K562 (cell line): ENCODE measurements at regions not wholly inside any gene's neighbourhood (a gene's known extent, or its start where the extent isn't known, plus 50 kb on each side); places are given as distances from the start of the nearest gene placed in this dataset.
A peak's percentile ranks its signal among the peaks of the same experiment; 100 is the strongest.

Experiments
- ATAC-seq: fragments of 200-7000 bp; cut with Tn5 transposase; 3 replicates; pipeline ENCODE4 v1.9.1; 2020; ENCODE audit warnings: moderate library complexity
- BruUV-seq: library from RNA; stranded (reverse); fragments of 400-500 nt; replicated peaks from 2 replicates; lab custom pipeline; 2021; lab: Mats Ljungman, UMichigan
- CTCF ChIA-PET: fragments of 300-600 bp; formaldehyde crosslinking; extraction: SDS; loops from one replicate; lab custom pipeline; 2021; ENCODE audit warnings: low intra/inter-chr PET ratio; lab: Yijun Ruan, JAX
- POLR2A ChIA-PET: fragments of 300-600, 350-650 bp; sonication (Branson Sonifier 250); formaldehyde crosslinking; extraction: SDS; loops from one replicate; lab custom pipeline; 2021; ENCODE audit warnings: antibody characterized with exemption, inconsistent platforms; lab: Yijun Ruan, JAX
- DNase-seq, 4 experiments: peaks; one replicate each; pipeline versions ENCODE4 v3.0.0 to v3.0.0-alpha.2; 2011 to 2018; ENCODE audit warnings: low spot score in 3 of 4, mixed read lengths in 3 of 4; ENCODE audit errors: extremely low read depth in 1 of 4
- FAIRE-seq: peaks from 2 replicates; lab custom pipeline; 2011; peaks lifted over from hg19 to GRCh38; lab: Jason Lieb, UNC
- H2AFZ ChIP-seq: 2 replicates; pipeline ENCODE4 v1.6.0; 2011; ENCODE audit warnings: low read depth, low read length, control low read depth, inconsistent platforms
- H3K27ac ChIP-seq: fragments of 200-600 bp; 3 replicates; pipeline ENCODE4 v1.8.0; 2011; ENCODE audit warnings: low read depth, mild to moderate bottlenecking, control low read depth, inconsistent platforms, low read length, moderate library complexity, mixed read lengths; ENCODE audit errors: extremely low read depth
- H3K27me3 ChIP-seq, 2 experiments: fragments of 300-600 bp in 1 of 2; 2 replicates in 1 of 2; 3 replicates in 1 of 2; pipeline versions ENCODE4 v1.6.0 to v1.8.0; 2011; ENCODE audit warnings: inconsistent platforms in 2 of 2, low read length in 2 of 2, mild to moderate bottlenecking in 1 of 2, mixed read lengths in 1 of 2, moderate library complexity in 1 of 2; ENCODE audit not compliant: control insufficient read depth in 2 of 2, insufficient read depth in 2 of 2
- H3K36me3 ChIP-seq: fragments of 300-600 bp; 3 replicates; pipeline ENCODE4 v1.8.0; 2011; ENCODE audit warnings: mild to moderate bottlenecking, low read length, inconsistent platforms; ENCODE audit not compliant: control insufficient read depth, insufficient read depth
- H3K4me1 ChIP-seq, 2 experiments: fragments of 200-600 bp in 1 of 2; replicated peaks in 1 of 2; 2 replicates in 1 of 2; 3 replicates in 1 of 2; pipeline versions ENCODE4 v1.5.1 to v1.8.0; 2011; ENCODE audit warnings: inconsistent platforms in 2 of 2, low read length in 2 of 2, mild to moderate bottlenecking in 1 of 2, mixed read lengths in 1 of 2, moderate library complexity in 1 of 2; ENCODE audit not compliant: control insufficient read depth in 2 of 2, insufficient read depth in 2 of 2
- H3K4me2 ChIP-seq: 2 replicates; pipeline ENCODE4 v1.6.1; 2011; ENCODE audit warnings: low read length, control low read depth, inconsistent platforms, mixed read lengths; ENCODE audit not compliant: insufficient read depth
- H3K4me3 ChIP-seq: fragments of 200-600 bp; sonication (generic), shearing (Covaris generic); 2 replicates; pipeline ENCODE4 v1.5.1; 2016; ENCODE audit warnings: control low read depth, inconsistent platforms
- H3K79me2 ChIP-seq: fragments of 200-600 bp; 3 replicates; pipeline ENCODE4 v1.8.0; 2011; ENCODE audit warnings: low read length, inconsistent platforms; ENCODE audit not compliant: control insufficient read depth, insufficient read depth
- H3K9ac ChIP-seq, 2 experiments: 2 replicates each; pipeline versions ENCODE4 v1.6.0 to v1.6.1; 2011; ENCODE audit warnings: low read depth in 2 of 2, low read length in 2 of 2, control low read depth in 1 of 2, inconsistent platforms in 1 of 2, mild to moderate bottlenecking in 1 of 2, mixed read lengths in 1 of 2; ENCODE audit not compliant: insufficient read depth in 1 of 2
- H3K9me1 ChIP-seq: one replicate; pipeline ENCODE4 v1.6.0; 2011; ENCODE audit warnings: inconsistent platforms, mild to moderate bottlenecking, low read length, moderate library complexity; ENCODE audit not compliant: control insufficient read depth, insufficient read depth
- H3K9me3 ChIP-seq: replicated peaks from 2 replicates; pipeline ENCODE4 v1.5.1; 2011; ENCODE audit warnings: low read depth, low read length, inconsistent platforms; ENCODE audit not compliant: control insufficient read depth, insufficient read depth
- H4K20me1 ChIP-seq: replicated peaks from 2 replicates; pipeline ENCODE4 v1.6.1; 2011; ENCODE audit warnings: low read length, inconsistent platforms, mixed read lengths; ENCODE audit not compliant: control insufficient read depth, insufficient read depth
- C11orf30 ChIP-seq: fragments of 450-650 bp; IDR thresholded peaks from 2 replicates; pipeline ENCODE4 v1.6.1; 2016; ENCODE audit warnings: low read depth, mild to moderate bottlenecking
- ELF4 ChIP-seq: fragments of 450-650 bp; formaldehyde crosslinking; IDR thresholded peaks from 2 replicates; pipeline ENCODE4 v1.4.0; 2022; ENCODE audit warnings: missing genetic modification characterization
- HLTF ChIP-seq: fragments of 450-650 bp; IDR thresholded peaks from 2 replicates; pipeline ENCODE4 v1.6.1; 2016
- MAFG ChIP-seq: fragments of 450-650 bp; conservative IDR thresholded peaks from 2 replicates; pipeline ENCODE4 v1.6.1; 2016; ENCODE audit warnings: missing genetic modification characterization, missing compliant biosample characterization
- MCM7 ChIP-seq, 2 experiments: fragments of 450-650 bp; IDR thresholded peaks; 2 replicates each; pipeline ENCODE4 v1.6.1; 2016 to 2018
- MXD1 ChIP-seq: fragments of 250-450 bp; sonication (Bioruptor Pico); IDR thresholded peaks from 2 replicates; pipeline ENCODE4 v1.8.0; 2021; ENCODE audit warnings: borderline replicate concordance, mild to moderate bottlenecking, moderate library complexity; ENCODE audit not compliant: poor library complexity, severe bottlenecking
- NFE2 ChIP-seq: IDR thresholded peaks from 2 replicates; pipeline ENCODE4 v1.6.1; 2014; ENCODE audit warnings: antibody characterized with exemption, low read depth
- NR1H2 ChIP-seq: sonication (generic); formaldehyde crosslinking; IDR thresholded peaks from 2 replicates; pipeline ENCODE4 v1.4.0; 2020; ENCODE audit warnings: mild to moderate bottlenecking, missing genetic modification reagents
- SIX5 ChIP-seq, 2 experiments: IDR thresholded peaks; 2 replicates each; pipeline ENCODE4 v1.6.1; 2011; ENCODE audit warnings: low read length in 2 of 2, borderline replicate concordance in 1 of 2, low read depth in 1 of 2, mild to moderate bottlenecking in 1 of 2, moderate library complexity in 1 of 2; ENCODE audit not compliant: insufficient read depth in 1 of 2
- SMARCA4 ChIP-seq: fragments of 450-650 bp; IDR thresholded peaks from 2 replicates; pipeline ENCODE4 v1.6.1; 2016
- SP2 ChIP-seq: IDR thresholded peaks from 2 replicates; pipeline ENCODE4 v1.6.1; 2011; ENCODE audit warnings: mild to moderate bottlenecking, low read depth, low read length, moderate library complexity; ENCODE audit not compliant: poor library complexity, severe bottlenecking; ENCODE audit errors: extremely low read depth
- ZNF12 ChIP-seq: sonication (generic); formaldehyde crosslinking; IDR thresholded peaks from 2 replicates; pipeline ENCODE4 v1.4.0; 2020; ENCODE audit warnings: mild to moderate bottlenecking, missing genetic modification reagents
- ZNF212 ChIP-seq: fragments of 450-650 bp; formaldehyde crosslinking; IDR thresholded peaks from 2 replicates; pipeline ENCODE4 v1.4.0; 2020; ENCODE audit warnings: mild to moderate bottlenecking
- ZNF316 ChIP-seq: fragments of 450-650 bp; IDR thresholded peaks from 2 replicates; pipeline ENCODE4 v1.6.1; 2016
- ZSCAN29 ChIP-seq: fragments of 450-650 bp; IDR thresholded peaks from 2 replicates; pipeline ENCODE4 v1.6.1; 2017
- WGBS: fragments of 100-300 bp; shearing (Covaris generic); methylation state at CpG from one replicate; pipeline ENCODE4 v1.1.6; 2016; ENCODE audit warnings: low coverage, mixed read lengths; ENCODE audit not compliant: insufficient coverage; ENCODE audit errors: missing lambda C conversion rate; 5-methylcytosine and 5-hydroxymethylcytosine counted together
- in situ Hi-C: fragments of 300-500 bp; cut with MboI; formaldehyde crosslinking; loops from 4 replicates; pipeline ENCODE4 v1.15.0; 2018; ENCODE audit warnings: inconsistent platforms, mixed read lengths
- intact Hi-C: fragments of 100-400 bp; cut with micrococcal nuclease; formaldehyde crosslinking; loops from 2 replicates; pipeline ENCODE4 v1.14.2; 2022
- TF ChIP-seq, protein P1 (sequence below): fragments of 450-650 bp; IDR thresholded peaks from 2 replicates; pipeline ENCODE4 v1.6.1; 2018; ENCODE audit not compliant: partially characterized antibody

- no peaks in the 10 kb centered on the region for H3K9me1 ChIP-seq
- H3K4me3 ChIP-seq = no peak overlapping the region
- WGBS = 20% methylated on average over 1 of the region's 1 CpG
- H2AFZ ChIP-seq = no peak overlapping the region
- in situ Hi-C loops = no loop called here
- H3K27me3 ChIP-seq = no peaks in the 10 kb centered on the region
- DNase-seq (no peak), ATAC-seq (no peak), FAIRE-seq (no peak)
- POLR2A ChIA-PET = no interaction called here
- no peaks in the 10 kb centered on the region for H4K20me1 ChIP-seq
- H3K27ac ChIP-seq = no peak overlapping the region
- no TSS peak for BruUV-seq
- H3K9me3 ChIP-seq = no peaks in the 10 kb centered on the region
- TF ChIP-seq SIX5 (IDR thresholded peaks at IDR 0.05; ENCODE audit: borderline replicate concordance in 1 of 2, insufficient read depth in 1 of 2, low read depth in 1 of 2, low read length in 2 of 2) (no peak), ZSCAN29 (no peak), SMARCA4 (no peak)
- TF ChIP-seq, all 486 proteins: peak for 0
- Histone ChIP-seq H3K4me2 (no peak overlapping the region), H3K36me3 (no peaks in the 10 kb centered on the region), H3K9ac (no peak overlapping the region), H3K4me1 (no peaks in the 10 kb centered on the region), H3K79me2 (no peaks in the 10 kb centered on the region)
- CTCF ChIA-PET = no interaction called here
- intact Hi-C loops = no loop called here
Measured at GRCh38 chrX:10906866-10907265, 204.3 kb upstream of the HCCS start.

DNA sequence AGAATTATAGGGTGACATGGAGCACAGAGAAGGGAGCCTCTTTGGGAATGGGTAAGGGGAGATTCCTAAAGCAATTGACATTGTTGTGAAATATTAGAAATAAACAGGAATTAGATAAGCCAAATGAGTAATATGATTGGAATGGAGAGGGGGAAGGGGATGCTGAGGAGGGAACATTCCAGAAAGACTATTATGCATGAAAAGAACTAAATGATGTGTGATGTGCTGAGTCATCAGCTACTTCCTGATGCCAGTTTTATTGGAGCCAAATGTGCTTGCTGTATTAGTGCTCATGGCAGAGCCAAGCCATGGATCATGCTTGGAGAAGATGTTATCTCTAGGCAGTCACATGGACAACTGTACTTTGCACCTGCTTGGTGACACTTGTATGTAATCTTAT, 189.0 kb upstream of the HCCS start:
- no peak for ATAC-seq
- Histone ChIP-seq H3K27me3 (no peaks in the 10 kb centered on the region), H3K36me3 (no peaks in the 10 kb centered on the region), H3K27ac (no peak overlapping the region), H3K79me2 (no peaks in the 10 kb centered on the region), H2AFZ (no peak overlapping the region), H3K4me3 (no peak overlapping the region), H3K4me1 (no peaks in the 10 kb centered on the region), H3K9me3 (no peaks in the 10 kb centered on the region), H3K4me2 (no peak overlapping the region), H3K9me1 (no peaks in the 10 kb centered on the region), H4K20me1 (no peaks in the 10 kb centered on the region), H3K9ac (no peak overlapping the region)
- CTCF ChIA-PET = no interaction called here
- FAIRE-seq = no peak
- no TSS peak for BruUV-seq
- DNase-seq = no peak
- intact Hi-C loops (no loop called here), in situ Hi-C loops (no loop called here)
- POLR2A ChIA-PET = no interaction called here
- TF ChIP-seq MAFG (peak; percentile 51), C11orf30 (peak; percentile 41; the same call in 1 of the 2 replicates), NR1H2 (CRISPR knock-in tag) (no peak), SP2 (no peak), MXD1 (no peak), ZNF316 (peak; percentile 55), HLTF (no peak), NFE2 (peak; percentile 49), ELF4 (no peak), ZNF212 (CRISPR knock-in tag) (no peak), ZNF12 (CRISPR knock-in tag) (no peak), MCM7 (IDR thresholded peaks at IDR 0.05) (no peak)
- TF ChIP-seq, protein P1, sequence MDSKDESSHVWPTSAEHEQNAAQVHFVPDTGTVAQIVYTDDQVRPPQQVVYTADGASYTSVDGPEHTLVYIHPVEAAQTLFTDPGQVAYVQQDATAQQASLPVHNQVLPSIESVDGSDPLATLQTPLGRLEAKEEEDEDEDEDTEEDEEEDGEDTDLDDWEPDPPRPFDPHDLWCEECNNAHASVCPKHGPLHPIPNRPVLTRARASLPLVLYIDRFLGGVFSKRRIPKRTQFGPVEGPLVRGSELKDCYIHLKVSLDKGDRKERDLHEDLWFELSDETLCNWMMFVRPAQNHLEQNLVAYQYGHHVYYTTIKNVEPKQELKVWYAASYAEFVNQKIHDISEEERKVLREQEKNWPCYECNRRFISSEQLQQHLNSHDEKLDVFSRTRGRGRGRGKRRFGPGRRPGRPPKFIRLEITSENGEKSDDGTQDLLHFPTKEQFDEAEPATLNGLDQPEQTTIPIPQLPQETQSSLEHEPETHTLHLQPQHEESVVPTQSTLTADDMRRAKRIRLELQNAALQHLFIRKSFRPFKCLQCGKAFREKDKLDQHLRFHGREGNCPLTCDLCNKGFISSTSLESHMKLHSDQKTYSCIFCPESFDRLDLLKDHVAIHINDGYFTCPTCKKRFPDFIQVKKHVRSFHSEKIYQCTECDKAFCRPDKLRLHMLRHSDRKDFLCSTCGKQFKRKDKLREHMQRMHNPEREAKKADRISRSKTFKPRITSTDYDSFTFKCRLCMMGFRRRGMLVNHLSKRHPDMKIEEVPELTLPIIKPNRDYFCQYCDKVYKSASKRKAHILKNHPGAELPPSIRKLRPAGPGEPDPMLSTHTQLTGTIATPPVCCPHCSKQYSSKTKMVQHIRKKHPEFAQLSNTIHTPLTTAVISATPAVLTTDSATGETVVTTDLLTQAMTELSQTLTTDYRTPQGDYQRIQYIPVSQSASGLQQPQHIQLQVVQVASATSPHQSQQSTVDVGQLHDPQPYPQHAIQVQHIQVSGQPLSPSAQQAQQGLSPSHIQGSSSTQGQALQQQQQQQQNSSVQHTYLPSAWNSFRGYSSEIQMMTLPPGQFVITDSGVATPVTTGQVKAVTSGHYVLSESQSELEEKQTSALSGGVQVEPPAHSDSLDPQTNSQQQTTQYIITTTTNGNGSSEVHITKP = no peak
